SK-N-DZ (cell line): ENCODE measurements at regions not wholly inside any gene's neighbourhood (a gene's known extent, or its start where the extent isn't known, plus 50 kb on each side); places are given as distances from the start of the nearest gene placed in this dataset.

Source experiments
- DNase-seq: peaks from one replicate; pipeline ENCODE4 v3.0.0-alpha.2; 2015; ENCODE audit warnings: low spot score

DNA sequence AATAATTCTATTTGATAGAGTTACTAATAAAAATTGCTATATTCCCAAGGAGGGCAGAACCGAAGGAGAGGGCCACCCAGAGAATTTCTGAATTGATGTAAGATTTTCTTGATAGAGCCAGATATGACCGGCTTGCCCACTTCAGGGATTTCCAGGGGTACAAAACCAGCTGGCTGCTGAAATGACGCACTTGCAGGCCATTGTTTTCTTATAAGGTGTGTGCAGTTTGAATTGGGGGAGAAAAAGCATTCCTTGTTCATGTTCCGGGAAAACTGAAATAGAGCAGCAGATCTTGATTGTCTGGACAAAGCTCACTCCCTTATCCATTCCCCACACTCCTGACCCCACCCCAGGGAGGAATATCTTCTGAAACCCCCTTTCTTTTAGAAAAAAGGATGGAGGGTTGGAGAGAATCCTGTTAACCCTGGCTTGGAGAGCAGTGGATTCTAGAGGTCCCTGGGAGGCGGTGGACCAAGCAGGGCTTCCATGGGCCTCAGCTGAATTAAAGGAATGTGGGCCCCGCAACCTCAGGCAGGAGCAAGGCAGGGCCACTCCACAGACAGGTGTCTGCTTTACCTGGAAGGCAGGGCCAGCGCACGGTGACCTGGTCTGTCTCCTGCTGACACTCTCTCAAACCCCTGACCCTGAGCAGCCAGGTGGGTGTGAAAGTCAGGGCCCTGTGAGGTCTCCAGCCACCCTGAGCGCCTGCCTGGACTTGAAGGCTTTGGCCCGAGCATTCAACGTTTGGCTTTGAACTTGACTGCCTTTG is 96.4 kb downstream of the TMEM170B start:
- no peak for DNase-seq

DNA sequence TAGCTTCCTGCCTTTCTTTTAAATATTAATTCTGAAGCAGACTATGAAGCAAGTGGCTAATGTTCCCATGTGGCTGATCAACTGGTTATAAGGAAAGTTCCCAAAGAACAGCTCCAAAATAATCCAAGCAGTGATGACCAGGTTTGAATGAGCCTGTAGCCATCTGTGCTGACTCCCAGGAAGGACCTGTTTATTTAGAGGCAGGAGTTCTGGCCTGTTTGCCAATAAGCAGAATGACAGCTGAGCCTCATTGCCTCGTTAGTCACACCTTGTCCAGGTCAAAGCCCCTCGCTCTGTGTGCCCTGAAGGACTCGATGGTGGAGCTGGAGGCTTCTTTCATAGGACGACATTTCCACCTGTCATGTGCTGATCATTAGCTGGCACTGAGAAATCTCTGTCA is 97.4 kb downstream of the TMEM170B start:
- no peak for DNase-seq

DNA sequence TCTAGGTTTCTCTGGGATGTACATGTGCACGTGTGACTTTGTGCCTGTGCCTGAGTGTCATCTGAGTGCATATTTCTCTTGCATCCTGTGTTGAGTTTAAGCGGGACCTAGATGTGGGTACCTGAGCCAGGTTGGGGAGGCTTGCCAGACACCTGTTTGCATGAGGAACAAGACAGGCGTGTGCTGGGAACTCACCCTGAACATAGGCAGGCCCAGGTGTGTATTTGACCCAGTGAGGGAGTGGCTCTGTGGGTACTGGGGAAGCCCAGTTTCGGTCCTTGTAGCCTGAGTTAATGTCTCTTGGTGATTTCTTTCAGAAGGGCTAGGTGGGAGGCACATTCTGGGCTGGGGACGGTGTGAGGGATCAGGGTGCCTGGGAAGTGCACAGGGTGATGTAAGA is 98.6 kb downstream of the TMEM170B start:
- DNase-seq, result no peak

DNA sequence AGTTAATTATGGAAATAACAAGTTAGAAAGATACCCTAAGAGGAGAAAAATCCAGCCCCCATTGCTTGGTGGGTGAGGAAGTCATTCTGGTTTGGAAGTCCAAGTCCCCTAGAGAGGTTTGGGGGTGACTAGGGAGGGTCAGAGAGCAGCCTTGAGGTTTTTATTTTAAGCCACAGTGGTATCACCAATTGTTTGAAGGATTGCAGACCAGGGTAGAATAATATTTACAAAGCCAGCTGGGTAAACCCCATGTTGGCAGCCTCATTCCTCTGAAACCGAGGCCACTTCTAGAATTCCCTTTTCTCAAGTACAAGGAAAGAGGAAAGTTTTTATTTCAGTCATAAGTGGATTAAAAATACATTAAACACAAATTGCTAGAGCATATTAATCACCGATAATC is 99.7 kb downstream of the TMEM170B start:
- DNase-seq, result no peak

DNA sequence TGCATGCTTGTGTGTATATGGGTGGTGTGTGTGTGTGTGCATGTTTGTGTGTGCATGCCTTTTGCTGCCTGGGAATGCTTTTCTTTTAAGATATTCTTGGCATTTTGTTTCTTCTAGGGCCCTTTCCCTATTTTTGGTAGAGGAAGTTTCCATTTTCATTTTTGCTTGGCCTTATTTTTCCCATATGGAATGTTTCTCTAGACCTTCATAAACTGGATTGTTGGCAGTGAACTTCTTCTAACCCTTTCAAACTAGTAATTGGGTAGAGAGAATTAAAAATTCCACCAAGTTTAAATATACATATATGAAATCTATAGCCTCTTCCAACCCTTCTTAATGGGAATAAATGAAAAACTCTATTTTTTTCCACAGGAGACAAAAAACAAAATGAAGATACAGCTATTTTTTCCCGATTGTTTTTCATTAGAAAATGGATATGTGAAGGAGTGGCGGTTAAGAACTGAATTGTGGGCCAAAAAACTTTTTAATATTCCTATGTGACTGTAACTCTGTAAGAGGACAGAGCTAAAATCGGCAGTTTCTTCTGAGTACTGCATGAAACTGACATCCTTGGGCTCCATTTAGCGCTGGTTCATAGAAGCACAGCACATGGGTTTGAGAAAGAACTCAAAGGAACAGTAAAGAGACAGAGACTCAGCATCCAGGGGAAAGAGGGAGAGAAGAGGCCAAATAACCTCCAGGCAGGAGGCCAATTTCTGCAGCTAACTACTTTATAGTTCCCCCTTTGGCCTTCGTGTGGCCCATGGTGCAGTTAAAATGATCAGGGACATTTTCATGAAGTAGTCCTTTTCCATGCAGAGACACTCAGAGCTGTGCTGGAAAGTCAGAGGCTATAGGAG is 102.1 kb downstream of the TMEM170B start:
- no peak for DNase-seq

DNA sequence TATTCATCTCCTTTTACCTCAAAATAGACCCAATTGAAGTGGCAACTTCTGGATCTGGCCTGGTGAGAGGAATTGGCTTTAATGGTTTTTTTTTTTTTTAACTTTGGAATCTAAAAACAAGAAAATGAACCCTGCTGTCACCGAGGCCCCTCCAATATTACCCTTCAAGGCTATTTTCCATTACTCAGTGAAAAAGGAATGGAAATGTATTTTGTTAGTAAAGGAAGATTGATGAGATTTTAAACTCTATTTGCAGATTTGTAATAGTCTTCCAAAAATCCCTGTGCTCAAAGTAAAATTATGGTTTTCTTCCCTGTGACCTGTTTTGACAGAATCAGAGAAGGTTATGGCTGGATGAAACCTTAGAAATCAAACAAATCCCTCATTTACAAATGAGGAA is 102.9 kb downstream of the TMEM170B start:
- no peak for DNase-seq

DNA sequence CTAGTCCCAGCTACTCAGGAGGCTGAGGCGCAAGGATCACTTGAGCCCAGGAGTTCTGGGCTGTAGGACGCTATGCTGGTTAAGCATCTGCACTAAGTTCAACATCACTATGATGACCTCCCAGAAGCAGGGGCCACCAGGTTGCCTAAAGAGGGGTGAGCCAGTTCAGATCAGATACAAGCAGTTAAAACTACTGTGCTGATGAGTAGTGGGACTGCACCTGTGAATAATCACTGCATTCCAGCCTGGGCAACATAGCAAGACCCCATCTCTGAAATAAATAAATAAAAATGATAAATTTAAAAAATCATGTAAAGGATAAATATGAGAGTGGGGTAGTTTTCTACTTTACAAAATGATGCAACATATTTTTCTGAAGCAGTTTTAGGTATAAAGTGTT is 106.5 kb downstream of the TMEM170B start:
- no peak for DNase-seq

DNA sequence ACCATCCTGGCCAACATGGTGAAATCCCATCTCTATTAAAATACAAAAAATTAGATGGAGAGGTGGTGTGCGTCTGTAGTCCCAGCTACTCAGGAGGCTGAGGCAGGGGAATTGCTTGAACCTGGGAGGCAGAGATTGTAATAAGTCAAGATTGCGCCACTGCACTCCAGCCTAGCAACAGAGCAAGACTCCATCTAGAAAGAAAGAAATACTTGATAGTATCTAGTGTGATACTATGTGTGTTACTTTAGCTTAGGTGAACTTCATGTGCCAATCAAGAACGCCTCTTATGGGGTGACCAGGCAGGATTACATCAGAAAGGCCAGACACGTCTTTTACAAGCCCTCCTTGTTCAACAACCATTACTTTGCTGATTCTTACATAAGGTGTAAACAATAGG is 107.1 kb downstream of the TMEM170B start:
- no peak for DNase-seq

DNA sequence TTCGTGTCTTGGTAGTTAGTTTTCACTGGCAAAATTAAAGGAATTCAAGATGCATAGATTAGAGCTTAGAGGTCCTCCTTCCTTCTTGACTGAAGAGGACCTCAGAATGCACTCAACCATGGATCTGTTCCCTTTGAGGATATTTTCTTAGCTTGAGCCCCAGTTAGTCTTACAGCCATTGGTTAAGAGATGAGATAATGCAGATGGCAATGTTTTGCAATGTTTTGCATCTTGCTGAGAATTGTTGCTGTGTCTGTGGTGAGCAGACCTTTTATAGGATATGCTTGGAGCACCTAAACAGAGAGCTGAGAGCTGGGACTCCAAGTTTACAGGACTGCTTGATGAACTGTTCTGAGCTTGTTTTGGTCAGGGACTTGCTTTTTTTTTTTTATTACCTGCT is 107.5 kb downstream of the TMEM170B start:
- DNase-seq, result no peak

DNA sequence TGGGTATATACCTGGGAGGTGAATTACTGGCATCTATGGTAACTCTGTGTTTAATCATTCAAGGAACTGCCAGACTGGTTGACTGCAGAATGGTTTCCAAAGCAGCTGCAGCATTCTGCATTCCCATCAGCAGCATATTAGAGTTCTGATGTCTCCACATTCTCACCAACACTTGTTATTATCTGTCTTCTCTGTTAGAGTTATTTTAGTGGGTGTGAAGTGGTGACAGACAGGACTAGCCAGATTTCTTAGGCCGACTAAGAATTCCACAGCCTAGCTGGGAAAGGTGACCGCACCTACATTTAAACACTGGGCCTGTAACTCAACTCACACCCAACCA is 110.9 kb downstream of the TMEM170B start:
- no peak for DNase-seq

DNA sequence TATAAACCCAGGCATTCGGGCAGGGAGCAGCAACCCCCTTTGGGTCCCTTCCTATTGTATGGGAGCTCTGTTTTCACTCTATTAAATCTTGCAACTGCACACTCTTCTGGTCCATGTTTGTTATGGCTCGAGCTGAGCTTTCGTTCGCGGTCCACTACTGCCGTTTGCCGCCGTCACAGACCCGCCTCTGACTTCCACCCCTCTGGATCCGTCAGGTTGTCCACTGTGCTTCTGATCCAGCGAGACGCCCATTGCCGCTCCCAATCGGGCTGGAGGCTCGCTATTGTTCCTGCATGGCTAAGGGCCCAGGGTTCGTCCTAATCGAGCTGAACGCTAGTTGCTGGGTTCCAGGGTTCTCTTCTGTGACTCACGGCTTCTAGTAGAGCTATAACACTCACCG is 111.3 kb downstream of the TMEM170B start:
- no peak for DNase-seq

DNA sequence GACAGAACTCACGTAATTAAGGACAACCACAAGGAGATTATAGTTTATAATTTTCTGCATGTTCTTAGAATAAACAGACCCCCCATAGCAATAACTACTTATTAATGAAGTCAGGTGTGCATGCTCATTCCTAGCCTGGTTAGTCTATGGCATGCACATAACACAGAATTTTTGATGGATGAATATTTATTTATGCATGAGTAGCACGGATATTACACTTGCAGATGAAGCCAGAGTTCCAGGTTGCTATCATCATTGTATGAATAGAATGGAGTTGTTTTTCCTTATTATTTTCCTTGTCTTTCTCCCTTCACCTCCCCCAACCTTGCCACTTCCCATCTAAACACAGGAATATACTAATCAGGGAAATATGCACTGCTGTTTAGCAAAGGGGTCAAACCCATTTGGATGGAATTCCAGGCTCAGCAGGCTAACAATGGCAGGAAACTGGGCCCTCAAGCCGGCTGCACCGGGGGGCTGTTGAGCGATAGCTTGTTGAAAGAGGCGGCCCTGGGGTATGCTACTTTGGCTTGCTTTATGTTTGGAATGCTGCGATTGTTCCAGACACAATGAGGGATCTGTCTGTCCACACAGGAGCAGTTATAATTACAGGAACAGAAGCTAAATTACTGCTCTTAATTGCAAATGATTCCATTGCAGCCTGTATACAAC is 112.6 kb downstream of the TMEM170B start:
- no peak for DNase-seq

DNA sequence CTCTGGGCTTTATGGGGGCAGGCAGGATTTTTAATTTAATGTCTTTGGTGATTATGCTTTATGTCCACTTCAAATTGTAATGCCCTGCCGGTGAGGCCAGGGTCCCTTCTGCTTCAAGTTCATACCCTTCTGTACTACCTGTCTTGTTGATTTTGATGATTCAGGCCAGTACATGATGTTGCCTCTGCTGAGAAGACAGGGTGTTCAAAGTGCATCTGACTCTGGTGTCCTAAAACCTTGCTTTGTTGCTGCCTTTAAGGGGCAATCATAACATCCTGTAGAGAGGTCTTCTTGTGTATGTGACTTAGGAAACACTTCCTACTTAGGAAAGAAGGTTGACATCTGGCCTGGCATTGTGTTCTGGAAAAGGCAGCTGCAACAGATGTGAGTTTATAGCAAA is 113.2 kb downstream of the TMEM170B start:
- no peak for DNase-seq

DNA sequence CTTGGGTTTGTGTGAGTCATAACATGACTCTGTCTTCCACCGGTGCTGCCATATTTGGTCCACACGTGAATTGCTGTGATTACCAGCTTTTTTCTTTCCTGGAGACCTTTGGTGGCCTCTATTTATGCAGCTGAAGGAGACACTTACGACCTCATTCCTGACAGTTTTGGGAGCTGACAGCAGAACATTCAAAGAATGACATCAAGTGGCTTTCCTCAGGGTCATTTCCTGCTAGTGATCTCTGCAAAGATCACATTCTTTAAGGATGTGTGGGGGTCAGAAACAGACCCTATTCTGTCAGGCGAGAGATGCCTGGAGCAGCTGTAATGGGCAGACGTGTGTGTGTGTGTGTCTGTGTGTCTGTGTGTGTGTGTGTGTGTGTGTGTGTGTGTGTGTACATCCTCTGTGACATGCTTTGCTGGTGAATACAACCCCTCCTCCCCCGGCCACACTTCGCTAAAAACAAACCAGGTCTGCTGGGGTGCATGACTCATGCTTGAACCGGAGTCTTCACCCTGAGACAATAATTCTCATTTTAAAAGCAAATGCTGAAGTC is 115.6 kb downstream of the TMEM170B start:
- DNase-seq, result no peak

DNA sequence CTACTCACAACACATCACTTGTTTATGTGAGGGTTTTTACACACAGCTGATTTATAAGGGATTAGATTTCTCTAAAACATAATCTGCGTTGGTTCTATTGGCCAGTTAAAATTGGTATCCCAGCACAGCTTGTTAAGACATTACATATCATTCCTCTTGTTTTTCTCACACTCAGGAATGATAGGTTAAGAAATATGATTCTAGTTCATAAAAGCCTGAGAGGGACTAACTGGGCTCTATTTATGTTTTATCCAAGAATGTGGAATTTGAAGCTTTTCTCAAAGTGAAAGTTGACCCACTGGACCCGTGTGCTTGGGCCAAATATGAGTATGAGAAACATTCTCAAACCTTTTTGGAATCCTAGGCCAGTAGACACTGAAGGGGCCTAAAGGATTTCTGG is 117.3 kb downstream of the TMEM170B start:
- no peak for DNase-seq

DNA sequence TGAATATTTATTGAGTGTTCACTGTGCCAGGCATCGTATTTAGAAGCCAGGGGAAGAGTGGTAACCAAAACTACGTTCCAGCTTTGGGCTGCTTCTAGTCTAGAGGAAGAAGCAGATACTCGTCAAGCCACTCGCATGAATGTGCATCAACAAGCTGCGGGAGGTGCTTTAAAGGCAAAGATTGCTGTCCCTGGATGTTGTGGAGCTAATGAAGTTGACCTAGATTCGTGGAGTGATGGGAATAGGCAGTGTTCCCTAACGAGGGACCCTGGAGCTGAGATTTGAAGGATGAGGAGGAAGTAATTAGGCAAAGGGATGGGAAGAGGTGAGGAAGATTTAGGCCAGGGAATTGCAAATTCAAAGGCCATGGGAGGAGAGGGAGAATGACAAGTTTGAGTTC is 118.9 kb downstream of the TMEM170B start:
- peak; percentile 4 for DNase-seq

DNA sequence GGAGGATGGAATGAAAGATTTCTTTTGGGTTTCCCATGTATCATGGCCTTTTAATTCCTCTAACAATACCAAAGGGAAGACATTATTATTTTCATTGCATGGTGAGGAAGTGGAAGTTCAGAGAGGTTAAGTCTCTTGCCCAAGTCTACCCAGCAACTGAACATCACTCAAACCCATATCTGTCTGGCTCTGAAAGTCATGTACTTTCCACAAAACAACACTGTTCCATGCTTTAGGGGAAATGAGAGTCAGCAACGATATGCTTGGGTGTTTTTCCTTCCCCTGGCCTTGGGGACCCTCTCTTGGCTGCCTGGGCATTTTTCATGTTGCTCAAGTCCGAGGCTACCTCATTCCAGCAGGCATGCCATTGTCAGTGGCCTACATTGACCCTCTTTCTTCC is 118.8 kb downstream of the ADTRP start:
- DNase-seq, result no peak

DNA sequence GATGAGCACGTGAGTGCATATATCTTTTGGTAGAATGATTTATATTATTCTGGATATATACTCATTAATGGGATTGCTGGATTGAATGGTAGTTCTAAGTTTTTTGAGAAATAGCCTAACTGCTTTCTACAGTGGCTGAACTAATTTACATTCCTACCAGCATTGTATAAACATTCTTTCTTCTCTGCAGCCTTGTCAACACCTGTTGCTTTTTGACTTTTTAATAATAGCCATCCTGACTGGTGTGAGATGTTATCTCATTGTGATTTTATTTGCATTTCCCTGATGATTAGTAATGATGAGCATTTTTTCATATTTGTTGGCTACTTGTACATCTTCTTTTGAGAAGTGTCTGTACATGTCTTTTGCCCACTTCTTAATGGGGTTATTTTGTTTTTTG is 116.3 kb downstream of the ADTRP start:
- no peak for DNase-seq

DNA sequence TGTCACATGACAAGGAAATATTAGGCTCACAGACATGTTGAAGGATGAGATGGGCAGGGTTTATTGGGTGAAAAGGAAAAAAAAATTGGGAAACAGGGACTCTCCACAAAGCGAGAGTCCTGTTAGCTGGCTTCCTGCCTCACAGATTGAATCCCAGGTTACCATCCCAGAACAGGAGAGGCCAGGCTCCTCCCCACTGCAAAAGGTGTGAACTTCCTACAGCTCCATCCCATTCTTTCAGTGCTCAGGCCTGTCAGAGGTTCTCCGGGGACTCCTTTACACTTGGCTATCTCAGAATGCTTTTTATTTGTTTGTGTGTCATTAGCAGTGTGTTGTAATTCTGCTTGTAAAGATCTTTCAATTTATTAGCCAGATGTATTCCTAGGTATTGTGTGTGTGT is 115.1 kb downstream of the ADTRP start:
- no peak for DNase-seq
